ENCODE measurements at regions not wholly inside any gene's neighbourhood (a gene's known extent, or its start where the extent isn't known, plus 50 kb on each side); places are given as distances from the start of the nearest gene placed in this dataset.

- TF ChIP-seq STAT1 (IDR thresholded peaks at IDR 0.05; ENCODE audit: unreplicated experiment) (no peak), POLR2AphosphoS5 (IDR thresholded peaks at IDR 0.05; ENCODE audit: low read depth) (no peak), ZNF331 (CRISPR knock-in tag; IDR thresholded peaks at IDR 0.05; ENCODE audit: low read depth) (no peak), CREB1 (CRISPR knock-in tag; IDR thresholded peaks at IDR 0.05; ENCODE audit: low read depth) (no peak), ZNF114 (CRISPR knock-in tag; IDR thresholded peaks at IDR 0.05) (no peak), NANOG (IDR thresholded peaks at IDR 0.05; ENCODE audit: borderline replicate concordance) (no peak)
- TF ChIP-seq, protein P1, sequence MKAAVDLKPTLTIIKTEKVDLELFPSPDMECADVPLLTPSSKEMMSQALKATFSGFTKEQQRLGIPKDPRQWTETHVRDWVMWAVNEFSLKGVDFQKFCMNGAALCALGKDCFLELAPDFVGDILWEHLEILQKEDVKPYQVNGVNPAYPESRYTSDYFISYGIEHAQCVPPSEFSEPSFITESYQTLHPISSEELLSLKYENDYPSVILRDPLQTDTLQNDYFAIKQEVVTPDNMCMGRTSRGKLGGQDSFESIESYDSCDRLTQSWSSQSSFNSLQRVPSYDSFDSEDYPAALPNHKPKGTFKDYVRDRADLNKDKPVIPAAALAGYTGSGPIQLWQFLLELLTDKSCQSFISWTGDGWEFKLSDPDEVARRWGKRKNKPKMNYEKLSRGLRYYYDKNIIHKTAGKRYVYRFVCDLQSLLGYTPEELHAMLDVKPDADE (IDR thresholded peaks at IDR 0.05): no peak
Measured at GRCh38 chrX:5708251-5708650, 520.4 kb downstream of the NLGN4X start (continued).

DNA sequence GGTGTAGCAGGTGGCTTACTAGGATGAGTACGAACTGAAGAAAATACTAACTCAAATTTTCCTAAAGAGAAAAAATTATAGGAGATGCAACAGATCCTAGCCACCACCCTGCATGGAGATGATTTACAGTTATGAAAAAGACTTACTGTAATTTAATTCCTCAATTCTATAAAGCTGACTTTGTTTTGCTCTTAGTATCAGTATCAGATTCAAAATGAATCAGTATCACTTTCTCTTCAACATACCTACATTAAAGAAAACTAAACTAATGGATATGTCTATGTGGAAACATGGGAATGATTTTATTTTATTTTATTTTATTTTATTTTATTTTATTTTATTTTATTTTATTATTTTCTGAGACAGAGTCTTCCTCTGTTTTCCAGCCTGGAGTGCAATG is 525.8 kb downstream of the NLGN4X start:
- no peak overlapping the region for H3K4me2 ChIP-seq
- peaks cover 2% of the 10 kb centered on the region; the same call in 2 of the 3 replicates for H3K4me1 Mint-ChIP-seq
- H3K4me1 ChIP-seq (ENCODE audit: insufficient read depth): no peaks in the 10 kb centered on the region
- no peak overlapping the region for H3K27ac ChIP-seq (ENCODE audit: low read depth)
- no peak for ATAC-seq
- H3K27me3 ChIP-seq (ENCODE audit: insufficient read depth): no peaks in the 10 kb centered on the region
- H3K79me2 ChIP-seq (replicated peaks; ENCODE audit: insufficient read depth): no peaks in the 10 kb centered on the region
- no peak overlapping the region for H3K27ac Mint-ChIP-seq
- DNase-seq (ENCODE audit: low spot score): no peak
- H2AFZ ChIP-seq: no peak overlapping the region
- H3K4me3 Mint-ChIP-seq: no peak overlapping the region
- H3K27me3 Mint-ChIP-seq (ENCODE audit: insufficient read depth, low read depth, poor library complexity): no peaks in the 10 kb centered on the region
- no peaks in the 10 kb centered on the region for H3K9me3 Mint-ChIP-seq
- no peaks in the 10 kb centered on the region for H3K9me2 ChIP-seq (ENCODE audit: insufficient read depth)
- H4K20me1 ChIP-seq (replicated peaks; ENCODE audit: insufficient read depth): no peaks in the 10 kb centered on the region
- no peak overlapping the region for H3K4me3 ChIP-seq
- H3K36me3 ChIP-seq (ENCODE audit: insufficient read depth): no peaks in the 10 kb centered on the region
- H3F3A ChIP-seq (replicated peaks; ENCODE audit: low read depth): no peaks in the 10 kb centered on the region
- H3K36me3 Mint-ChIP-seq (ENCODE audit: low read depth): no peaks in the 10 kb centered on the region
- TF ChIP-seq REST (IDR thresholded peaks at IDR 0.05; ENCODE audit: unreplicated experiment) (no peak), EZH2phosphoT487 (IDR thresholded peaks at IDR 0.05; ENCODE audit: unreplicated experiment) (no peak), JUNB (IDR thresholded peaks at IDR 0.05; ENCODE audit: unreplicated experiment) (no peak), STAT1 (IDR thresholded peaks at IDR 0.05; ENCODE audit: unreplicated experiment) (no peak), CREB1 (CRISPR knock-in tag; IDR thresholded peaks at IDR 0.05; ENCODE audit: low read depth) (no peak), NANOG (IDR thresholded peaks at IDR 0.05; ENCODE audit: borderline replicate concordance) (no peak), POLR2AphosphoS5 (IDR thresholded peaks at IDR 0.05; ENCODE audit: low read depth) (no peak), ZNF331 (CRISPR knock-in tag; IDR thresholded peaks at IDR 0.05; ENCODE audit: low read depth) (no peak)
- TF ChIP-seq, protein P2, sequence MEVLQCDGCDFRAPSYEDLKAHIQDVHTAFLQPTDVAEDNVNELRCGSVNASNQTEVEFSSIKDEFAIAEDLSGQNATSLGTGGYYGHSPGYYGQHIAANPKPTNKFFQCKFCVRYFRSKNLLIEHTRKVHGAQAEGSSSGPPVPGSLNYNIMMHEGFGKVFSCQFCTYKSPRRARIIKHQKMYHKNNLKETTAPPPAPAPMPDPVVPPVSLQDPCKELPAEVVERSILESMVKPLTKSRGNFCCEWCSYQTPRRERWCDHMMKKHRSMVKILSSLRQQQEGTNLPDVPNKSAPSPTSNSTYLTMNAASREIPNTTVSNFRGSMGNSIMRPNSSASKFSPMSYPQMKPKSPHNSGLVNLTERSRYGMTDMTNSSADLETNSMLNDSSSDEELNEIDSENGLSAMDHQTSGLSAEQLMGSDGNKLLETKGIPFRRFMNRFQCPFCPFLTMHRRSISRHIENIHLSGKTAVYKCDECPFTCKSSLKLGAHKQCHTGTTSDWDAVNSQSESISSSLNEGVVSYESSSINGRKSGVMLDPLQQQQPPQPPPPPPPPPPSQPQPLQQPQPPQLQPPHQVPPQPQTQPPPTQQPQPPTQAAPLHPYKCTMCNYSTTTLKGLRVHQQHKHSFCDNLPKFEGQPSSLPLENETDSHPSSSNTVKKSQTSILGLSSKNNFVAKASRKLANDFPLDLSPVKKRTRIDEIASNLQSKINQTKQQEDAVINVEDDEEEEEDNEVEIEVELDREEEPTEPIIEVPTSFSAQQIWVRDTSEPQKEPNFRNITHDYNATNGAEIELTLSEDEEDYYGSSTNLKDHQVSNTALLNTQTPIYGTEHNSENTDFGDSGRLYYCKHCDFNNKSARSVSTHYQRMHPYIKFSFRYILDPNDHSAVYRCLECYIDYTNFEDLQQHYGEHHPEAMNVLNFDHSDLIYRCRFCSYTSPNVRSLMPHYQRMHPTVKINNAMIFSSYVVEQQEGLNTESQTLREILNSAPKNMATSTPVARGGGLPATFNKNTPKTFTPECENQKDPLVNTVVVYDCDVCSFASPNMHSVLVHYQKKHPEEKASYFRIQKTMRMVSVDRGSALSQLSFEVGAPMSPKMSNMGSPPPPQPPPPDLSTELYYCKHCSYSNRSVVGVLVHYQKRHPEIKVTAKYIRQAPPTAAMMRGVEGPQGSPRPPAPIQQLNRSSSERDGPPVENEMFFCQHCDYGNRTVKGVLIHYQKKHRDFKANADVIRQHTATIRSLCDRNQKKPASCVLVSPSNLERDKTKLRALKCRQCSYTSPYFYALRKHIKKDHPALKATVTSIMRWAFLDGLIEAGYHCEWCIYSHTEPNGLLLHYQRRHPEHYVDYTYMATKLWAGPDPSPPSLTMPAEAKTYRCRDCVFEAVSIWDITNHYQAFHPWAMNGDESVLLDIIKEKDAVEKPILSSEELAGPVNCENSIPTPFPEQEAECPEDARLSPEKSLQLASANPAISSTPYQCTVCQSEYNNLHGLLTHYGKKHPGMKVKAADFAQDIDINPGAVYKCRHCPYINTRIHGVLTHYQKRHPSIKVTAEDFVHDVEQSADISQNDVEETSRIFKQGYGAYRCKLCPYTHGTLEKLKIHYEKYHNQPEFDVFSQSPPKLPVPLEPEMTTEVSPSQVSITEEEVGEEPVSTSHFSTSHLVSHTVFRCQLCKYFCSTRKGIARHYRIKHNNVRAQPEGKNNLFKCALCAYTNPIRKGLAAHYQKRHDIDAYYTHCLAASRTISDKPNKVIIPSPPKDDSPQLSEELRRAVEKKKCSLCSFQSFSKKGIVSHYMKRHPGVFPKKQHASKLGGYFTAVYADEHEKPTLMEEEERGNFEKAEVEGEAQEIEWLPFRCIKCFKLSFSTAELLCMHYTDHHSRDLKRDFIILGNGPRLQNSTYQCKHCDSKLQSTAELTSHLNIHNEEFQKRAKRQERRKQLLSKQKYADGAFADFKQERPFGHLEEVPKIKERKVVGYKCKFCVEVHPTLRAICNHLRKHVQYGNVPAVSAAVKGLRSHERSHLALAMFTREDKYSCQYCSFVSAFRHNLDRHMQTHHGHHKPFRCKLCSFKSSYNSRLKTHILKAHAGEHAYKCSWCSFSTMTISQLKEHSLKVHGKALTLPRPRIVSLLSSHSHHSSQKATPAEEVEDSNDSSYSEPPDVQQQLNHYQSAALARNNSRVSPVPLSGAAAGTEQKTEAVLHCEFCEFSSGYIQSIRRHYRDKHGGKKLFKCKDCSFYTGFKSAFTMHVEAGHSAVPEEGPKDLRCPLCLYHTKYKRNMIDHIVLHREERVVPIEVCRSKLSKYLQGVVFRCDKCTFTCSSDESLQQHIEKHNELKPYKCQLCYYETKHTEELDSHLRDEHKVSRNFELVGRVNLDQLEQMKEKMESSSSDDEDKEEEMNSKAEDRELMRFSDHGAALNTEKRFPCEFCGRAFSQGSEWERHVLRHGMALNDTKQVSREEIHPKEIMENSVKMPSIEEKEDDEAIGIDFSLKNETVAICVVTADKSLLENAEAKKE (CRISPR knock-in tag; IDR thresholded peaks at IDR 0.05): no peak
- TF ChIP-seq, protein P3, sequence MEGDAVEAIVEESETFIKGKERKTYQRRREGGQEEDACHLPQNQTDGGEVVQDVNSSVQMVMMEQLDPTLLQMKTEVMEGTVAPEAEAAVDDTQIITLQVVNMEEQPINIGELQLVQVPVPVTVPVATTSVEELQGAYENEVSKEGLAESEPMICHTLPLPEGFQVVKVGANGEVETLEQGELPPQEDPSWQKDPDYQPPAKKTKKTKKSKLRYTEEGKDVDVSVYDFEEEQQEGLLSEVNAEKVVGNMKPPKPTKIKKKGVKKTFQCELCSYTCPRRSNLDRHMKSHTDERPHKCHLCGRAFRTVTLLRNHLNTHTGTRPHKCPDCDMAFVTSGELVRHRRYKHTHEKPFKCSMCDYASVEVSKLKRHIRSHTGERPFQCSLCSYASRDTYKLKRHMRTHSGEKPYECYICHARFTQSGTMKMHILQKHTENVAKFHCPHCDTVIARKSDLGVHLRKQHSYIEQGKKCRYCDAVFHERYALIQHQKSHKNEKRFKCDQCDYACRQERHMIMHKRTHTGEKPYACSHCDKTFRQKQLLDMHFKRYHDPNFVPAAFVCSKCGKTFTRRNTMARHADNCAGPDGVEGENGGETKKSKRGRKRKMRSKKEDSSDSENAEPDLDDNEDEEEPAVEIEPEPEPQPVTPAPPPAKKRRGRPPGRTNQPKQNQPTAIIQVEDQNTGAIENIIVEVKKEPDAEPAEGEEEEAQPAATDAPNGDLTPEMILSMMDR (conservative IDR thresholded peaks at IDR 0.05; ENCODE audit: low read depth in 2 of 2): no peak
